ENCODE measurements at regions not wholly inside any gene's neighbourhood (a gene's known extent, or its start where the extent isn't known, plus 50 kb on each side); places are given as distances from the start of the nearest gene placed in this dataset.

- intact Hi-C loops (cut with DNase I; ENCODE audit: low total_unique reads): no loop called here
- Histone ChIP-seq H3K4me3 (no peak overlapping the region), H3K27ac (no peak overlapping the region), H3K4me1 (no peaks in the 10 kb centered on the region), H3K9me3 (no peaks in the 10 kb centered on the region), H3K27me3 (replicated peaks in 1 of 7) (no peaks in the 10 kb centered on the region), H3K36me3 (no peaks in the 10 kb centered on the region)
- TF ChIP-seq POLR2A (IDR thresholded peaks at IDR 0.05): no peak
- no peak for TF ChIP-seq POLR2AphosphoS5 (IDR thresholded peaks at IDR 0.05)
- TF ChIP-seq CTCF (IDR thresholded peaks at IDR 0.05 in 8 of 11, conservative IDR thresholded peaks at IDR 0.05 in 3 of 11): no peak
- DNase-seq: no peak
- 72 to 85% (median 76%) methylated on average over 1 of the region's 1 CpG for WGBS, 5 donors
Measured at GRCh38 chr3:27844052-27844675, 122.0 kb upstream of the EOMES start.

GRCh38 chr3:27847697-27848096 is 125.6 kb upstream of the EOMES start:
- no peak for DNase-seq
- intact Hi-C loops (cut with DNase I; ENCODE audit: low total_unique reads): no loop called here
- WGBS, 5 donors: 56 to 85% (median 73%) methylated on average over 6 of the region's 6 CpGs
- Histone ChIP-seq H3K9me3 (peaks cover 0 to 8% (median 5%) of the 10 kb centered on the region in 8 donors), H3K4me1 (no peaks in the 10 kb centered on the region), H3K4me3 (no peak overlapping the region), H3K27me3 (replicated peaks in 1 of 7) (no peaks in the 10 kb centered on the region), H3K36me3 (no peaks in the 10 kb centered on the region), H3K27ac (no peak overlapping the region)
- no peak for TF ChIP-seq POLR2A (IDR thresholded peaks at IDR 0.05)
- no peak for TF ChIP-seq POLR2AphosphoS5 (IDR thresholded peaks at IDR 0.05)
- no peak for TF ChIP-seq CTCF (IDR thresholded peaks at IDR 0.05 in 8 of 11, conservative IDR thresholded peaks at IDR 0.05 in 3 of 11)

DNA sequence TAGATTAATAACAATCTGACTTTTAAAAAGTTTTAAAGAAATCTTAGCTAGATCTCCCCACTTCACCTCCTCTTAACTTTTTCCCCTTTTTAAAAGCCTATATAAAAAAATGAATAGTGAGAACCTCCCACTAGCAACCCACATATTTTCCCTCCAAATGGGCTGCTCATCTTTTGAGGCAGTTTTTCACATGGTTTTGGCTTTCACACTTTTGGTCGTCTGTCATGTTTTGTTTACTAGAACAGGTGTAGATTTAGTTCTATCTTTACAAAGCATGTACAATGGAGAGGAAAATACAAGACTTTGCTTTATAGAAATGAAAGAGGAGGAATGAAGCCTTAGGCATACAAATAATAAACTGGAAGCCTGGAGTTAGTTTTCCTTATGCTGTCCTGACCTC is 126.7 kb upstream of the EOMES start:
- peaks cover 0 to 19% (median 15%) of the 10 kb centered on the region in 8 donors for H3K9me3 ChIP-seq
- no peak overlapping the region for H3K27ac ChIP-seq
- no peak for DNase-seq
- intact Hi-C loops (cut with DNase I; ENCODE audit: low total_unique reads): no loop called here
- TF ChIP-seq POLR2AphosphoS5 (IDR thresholded peaks at IDR 0.05): no peak
- TF ChIP-seq POLR2A (IDR thresholded peaks at IDR 0.05): no peak
- TF ChIP-seq CTCF (IDR thresholded peaks at IDR 0.05 in 8 of 11, conservative IDR thresholded peaks at IDR 0.05 in 3 of 11): no peak
- no peaks in the 10 kb centered on the region for H3K4me1 ChIP-seq
- no peaks in the 10 kb centered on the region for H3K27me3 ChIP-seq (replicated peaks in 1 of 7)
- 53 to 67% (median 59%) methylated on average over 1 of the region's 1 CpG for WGBS, 5 donors
- H3K36me3 ChIP-seq: no peaks in the 10 kb centered on the region
- H3K4me3 ChIP-seq: no peak overlapping the region

DNA sequence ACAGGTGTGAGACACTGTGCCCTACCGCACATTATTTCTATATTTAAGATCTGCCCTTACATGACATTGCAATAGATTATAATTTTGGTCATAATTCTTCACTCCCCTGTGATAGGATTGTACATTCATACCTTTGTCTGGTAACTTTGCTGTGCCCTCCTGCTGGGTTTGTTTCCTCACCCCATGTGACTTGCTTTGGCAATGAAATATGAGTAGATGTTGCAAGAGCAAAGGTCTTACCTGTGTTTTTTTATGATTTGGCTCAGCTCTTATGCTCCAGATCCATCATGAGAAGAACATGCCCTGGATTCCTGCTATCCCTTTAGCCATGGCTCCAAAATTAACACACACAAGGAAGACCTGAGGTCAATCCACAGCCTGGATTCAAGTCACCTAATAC is 137.7 kb upstream of the EOMES start:
- no peak for DNase-seq
- Histone ChIP-seq H3K27ac (no peak overlapping the region), H3K4me1 (peaks cover 0 to 6% (median 0%) of the 10 kb centered on the region in 6 donors), H3K36me3 (no peaks in the 10 kb centered on the region), H3K27me3 (replicated peaks in 1 of 7) (no peaks in the 10 kb centered on the region), H3K4me3 (no peak overlapping the region), H3K9me3 (peaks cover 0 to 39% (median 33%) of the 10 kb centered on the region in 8 donors)
- TF ChIP-seq CTCF (IDR thresholded peaks at IDR 0.05 in 8 of 11, conservative IDR thresholded peaks at IDR 0.05 in 3 of 11) (no peak), POLR2AphosphoS5 (IDR thresholded peaks at IDR 0.05) (no peak), POLR2A (IDR thresholded peaks at IDR 0.05) (no peak)
- 92 to 100% (median 96%) methylated on average over 1 of the region's 1 CpG for WGBS, 5 donors
- intact Hi-C loops (cut with DNase I; ENCODE audit: low total_unique reads): no loop called here
